HG03196 (cell line): ENCODE measurements at regions not wholly inside any gene's neighbourhood (a gene's known extent, or its start where the extent isn't known, plus 50 kb on each side); places are given as distances from the start of the nearest gene placed in this dataset.
"Not testable (repeated sequence)": the region's sequence is repeated elsewhere in the genome, so short reads cannot be mapped to it uniquely, and the experiment has no call there.

ENCODE experiments used
- ATAC-seq: cut with Tn5 transposase; IDR thresholded peaks from one replicate; pipeline ENCODE4 v1.9.1; 2021; ENCODE audit not compliant: unreplicated experiment

GRCh38 chr11:92594251-92594650, 369.6 kb downstream of the FAT3 start:
- no peak for ATAC-seq

GRCh38 chr11:92595052-92595451, 370.4 kb downstream of the FAT3 start:
- no peak for ATAC-seq

GRCh38 chr11:92596596-92597317, 372.1 kb downstream of the FAT3 start:
- ATAC-seq: no peak

GRCh38 chr11:92601048-92601447, 368.4 kb upstream of the MTNR1B start:
- no peak for ATAC-seq

- ATAC-seq: no peak
Measured at GRCh38 chr11:92605667-92606066, 363.8 kb upstream of the MTNR1B start.

- ATAC-seq: no peak
Measured at GRCh38 chr11:92607969-92608722, 361.3 kb upstream of the MTNR1B start.

- no peak for ATAC-seq
Measured at GRCh38 chr11:92611157-92611556, 358.3 kb upstream of the MTNR1B start.

GRCh38 chr11:92618020-92618419, 351.4 kb upstream of the MTNR1B start:
- ATAC-seq: not testable (repeated sequence)

- no peak for ATAC-seq
Measured at GRCh38 chr11:92623055-92623454, 346.4 kb upstream of the MTNR1B start.

GRCh38 chr11:92625894-92626293, 343.6 kb upstream of the MTNR1B start:
- ATAC-seq: no peak

- ATAC-seq: no peak
Measured at GRCh38 chr11:92626624-92627023, 342.8 kb upstream of the MTNR1B start.

- ATAC-seq: no peak
Measured at GRCh38 chr11:92627615-92628256, 341.7 kb upstream of the MTNR1B start.

- ATAC-seq: no peak
Measured at GRCh38 chr11:92628401-92629292, 340.8 kb upstream of the MTNR1B start.

GRCh38 chr11:92632495-92632894, 337.0 kb upstream of the MTNR1B start:
- no peak for ATAC-seq

- ATAC-seq: no peak
Measured at GRCh38 chr11:92633820-92634219, 335.6 kb upstream of the MTNR1B start.

GRCh38 chr11:92636543-92637188, 332.8 kb upstream of the MTNR1B start:
- no peak for ATAC-seq

GRCh38 chr11:92638678-92639077, 330.8 kb upstream of the MTNR1B start:
- ATAC-seq: no peak

GRCh38 chr11:92642177-92642931, 327.1 kb upstream of the MTNR1B start:
- no peak for ATAC-seq

GRCh38 chr11:92643827-92644226, 325.6 kb upstream of the MTNR1B start:
- no peak for ATAC-seq
